ENCODE measurements at regions not wholly inside any gene's neighbourhood (a gene's known extent, or its start where the extent isn't known, plus 50 kb on each side); places are given as distances from the start of the nearest gene placed in this dataset.

GRCh38 chr17:36705874-36706731, 104.7 kb downstream of the MRM1 start:
- TF ChIP-seq CTCF (IDR thresholded peaks at IDR 0.05; ENCODE audit: insufficient read depth, low read depth, low read length) (peak; percentile 44), EZH2 (IDR thresholded peaks at IDR 0.05; ENCODE audit: insufficient read depth, low read length) (no peak)
